HepG2 (cell line): ENCODE measurements at regions not wholly inside any gene's neighbourhood (a gene's known extent, or its start where the extent isn't known, plus 50 kb on each side); places are given as distances from the start of the nearest gene placed in this dataset.

Experiments
- ATF4 ChIP-seq, 2 experiments: fragments of 450-650 bp in 1 of 2; sonication (generic) in 1 of 2; formaldehyde crosslinking; IDR thresholded peaks; 2 replicates each; pipeline versions ENCODE4 v1.5.0 to v1.8.0; 2020 to 2022; ENCODE audit warnings: mild to moderate bottlenecking in 1 of 2, missing genetic modification reagents in 1 of 2
- CREB1 ChIP-seq, 2 experiments: fragments of 450-650 bp in 1 of 2; IDR thresholded peaks; 2 replicates each; pipeline ENCODE4 v1.6.1; 2016 to 2017; ENCODE audit warnings: control low read depth in 1 of 2, mild to moderate bottlenecking in 1 of 2, missing compliant biosample characterization in 1 of 2, missing genetic modification characterization in 1 of 2
- HOMEZ ChIP-seq: IDR thresholded peaks from 2 replicates; pipeline ENCODE4 v1.6.1; 2016; ENCODE audit warnings: low read depth
- MED1 ChIP-seq: sonication (generic); formaldehyde crosslinking; IDR thresholded peaks from 2 replicates; pipeline ENCODE4 v1.4.0; 2020; ENCODE audit warnings: missing genetic modification reagents
- TP53 ChIP-seq: sonication (generic); formaldehyde crosslinking; conservative IDR thresholded peaks from 2 replicates; pipeline ENCODE4 v1.4.0; 2020; ENCODE audit warnings: missing genetic modification reagents
- ZNF30 ChIP-seq: sonication (generic); formaldehyde crosslinking; IDR thresholded peaks from 2 replicates; pipeline ENCODE4 v1.5.0; 2020; ENCODE audit warnings: mild to moderate bottlenecking, missing genetic modification reagents
- ZNF468 ChIP-seq: sonication (generic); formaldehyde crosslinking; IDR thresholded peaks from 2 replicates; pipeline ENCODE4 v1.8.0; 2022; ENCODE audit warnings: mild to moderate bottlenecking, moderate library complexity, missing genetic modification reagents
- ZNF710 ChIP-seq: sonication (generic); formaldehyde crosslinking; IDR thresholded peaks from 2 replicates; pipeline ENCODE4 v1.5.0; 2020; ENCODE audit warnings: mild to moderate bottlenecking, missing genetic modification reagents, borderline replicate concordance
- TF ChIP-seq, protein P1 (sequence below): sonication (generic); formaldehyde crosslinking; IDR thresholded peaks from 2 replicates; pipeline ENCODE4 v1.4.0; 2020; ENCODE audit warnings: missing genetic modification reagents, borderline replicate concordance
- TF ChIP-seq, protein P2 (sequence below): sonication (generic); formaldehyde crosslinking; IDR thresholded peaks from 2 replicates; pipeline ENCODE4 v1.9.0; 2021; ENCODE audit warnings: missing genetic modification reagents, mild to moderate bottlenecking, borderline replicate concordance

DNA sequence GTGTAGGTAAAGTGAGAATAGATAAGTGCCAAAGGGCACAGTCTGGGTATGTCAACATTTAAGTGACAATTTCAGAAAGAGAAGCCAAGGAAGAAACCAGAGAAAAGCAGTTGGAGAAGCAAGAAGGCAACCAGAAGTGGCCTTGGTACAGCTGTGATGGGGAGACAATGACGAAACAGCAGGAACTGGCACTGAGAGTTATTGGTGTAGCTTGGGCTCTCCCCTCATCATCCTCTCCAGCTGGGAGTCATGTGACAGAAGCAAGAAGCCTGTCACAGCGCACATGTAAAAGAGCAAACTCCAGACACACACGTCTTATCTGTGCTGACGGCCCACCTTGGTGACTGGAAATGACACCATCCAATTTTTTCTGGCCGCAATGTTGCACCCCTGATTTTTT lies 203.3 kb upstream of the NUDT4 start (continued):
- no peak for TF ChIP-seq HOMEZ (CRISPR knock-in tag)
- no peak for TF ChIP-seq ZNF710 (CRISPR knock-in tag)
- no peak for TF ChIP-seq ZNF468
- no peak for TF ChIP-seq MED1 (CRISPR knock-in tag)
- no peak for TF ChIP-seq TP53
- TF ChIP-seq CREB1 (IDR thresholded peaks at IDR 0.05) = no peak
- no peak for TF ChIP-seq CREB1 (CRISPR knock-in tag; IDR thresholded peaks at IDR 0.05)
- TF ChIP-seq, protein P1, sequence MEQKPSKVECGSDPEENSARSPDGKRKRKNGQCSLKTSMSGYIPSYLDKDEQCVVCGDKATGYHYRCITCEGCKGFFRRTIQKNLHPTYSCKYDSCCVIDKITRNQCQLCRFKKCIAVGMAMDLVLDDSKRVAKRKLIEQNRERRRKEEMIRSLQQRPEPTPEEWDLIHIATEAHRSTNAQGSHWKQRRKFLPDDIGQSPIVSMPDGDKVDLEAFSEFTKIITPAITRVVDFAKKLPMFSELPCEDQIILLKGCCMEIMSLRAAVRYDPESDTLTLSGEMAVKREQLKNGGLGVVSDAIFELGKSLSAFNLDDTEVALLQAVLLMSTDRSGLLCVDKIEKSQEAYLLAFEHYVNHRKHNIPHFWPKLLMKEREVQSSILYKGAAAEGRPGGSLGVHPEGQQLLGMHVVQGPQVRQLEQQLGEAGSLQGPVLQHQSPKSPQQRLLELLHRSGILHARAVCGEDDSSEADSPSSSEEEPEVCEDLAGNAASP (CRISPR knock-in tag) = no peak
- no peak for TF ChIP-seq ZNF30 (CRISPR knock-in tag)
- no peak for TF ChIP-seq ATF4 (CRISPR knock-in tag; IDR thresholded peaks at IDR 0.05)
- TF ChIP-seq, protein P2, sequence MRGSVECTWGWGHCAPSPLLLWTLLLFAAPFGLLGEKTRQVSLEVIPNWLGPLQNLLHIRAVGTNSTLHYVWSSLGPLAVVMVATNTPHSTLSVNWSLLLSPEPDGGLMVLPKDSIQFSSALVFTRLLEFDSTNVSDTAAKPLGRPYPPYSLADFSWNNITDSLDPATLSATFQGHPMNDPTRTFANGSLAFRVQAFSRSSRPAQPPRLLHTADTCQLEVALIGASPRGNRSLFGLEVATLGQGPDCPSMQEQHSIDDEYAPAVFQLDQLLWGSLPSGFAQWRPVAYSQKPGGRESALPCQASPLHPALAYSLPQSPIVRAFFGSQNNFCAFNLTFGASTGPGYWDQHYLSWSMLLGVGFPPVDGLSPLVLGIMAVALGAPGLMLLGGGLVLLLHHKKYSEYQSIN (CRISPR knock-in tag) = no peak
